Retinal pigment epithelial cell (primary cell): ENCODE measurements at regions not wholly inside any gene's neighbourhood (a gene's known extent, or its start where the extent isn't known, plus 50 kb on each side); places are given as distances from the start of the nearest gene placed in this dataset.

Experiments used
- DNase-seq: peaks from one replicate; pipeline ENCODE4 v3.0.0-alpha.2; 2010; ENCODE audit warnings: low read depth
- H3K4me3 ChIP-seq: 2 replicates; pipeline ENCODE4 v1.5.1; 2011; ENCODE audit warnings: mild to moderate bottlenecking, low read length, control low read depth, moderate library complexity
- CTCF ChIP-seq: conservative IDR thresholded peaks from 2 replicates; pipeline ENCODE4 v1.5.1; 2011; ENCODE audit warnings: low read depth, low read length, control low read depth, inconsistent platforms

DNA sequence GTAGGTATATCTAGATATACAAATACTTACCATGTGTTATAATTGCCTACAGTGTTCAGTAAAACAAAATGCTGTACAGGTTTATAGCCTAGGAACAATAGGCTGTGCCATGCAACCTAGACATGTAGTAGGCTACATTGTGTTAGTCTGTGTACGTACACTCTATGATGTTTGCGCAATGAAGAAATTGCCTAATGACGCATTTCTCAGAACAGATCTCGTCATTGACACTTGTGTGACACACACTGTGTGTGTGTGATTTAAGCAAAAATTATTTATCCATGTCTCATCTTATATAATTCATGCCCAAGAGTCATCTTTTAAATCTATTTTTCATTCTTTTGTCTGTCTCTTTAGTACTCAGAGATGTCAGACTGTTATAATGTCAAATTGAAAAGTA lies 1888.8 kb upstream of the PCDH20 start:
- no peak for TF ChIP-seq CTCF
- H3K4me3 ChIP-seq: no peak overlapping the region
- DNase-seq: no peak

DNA sequence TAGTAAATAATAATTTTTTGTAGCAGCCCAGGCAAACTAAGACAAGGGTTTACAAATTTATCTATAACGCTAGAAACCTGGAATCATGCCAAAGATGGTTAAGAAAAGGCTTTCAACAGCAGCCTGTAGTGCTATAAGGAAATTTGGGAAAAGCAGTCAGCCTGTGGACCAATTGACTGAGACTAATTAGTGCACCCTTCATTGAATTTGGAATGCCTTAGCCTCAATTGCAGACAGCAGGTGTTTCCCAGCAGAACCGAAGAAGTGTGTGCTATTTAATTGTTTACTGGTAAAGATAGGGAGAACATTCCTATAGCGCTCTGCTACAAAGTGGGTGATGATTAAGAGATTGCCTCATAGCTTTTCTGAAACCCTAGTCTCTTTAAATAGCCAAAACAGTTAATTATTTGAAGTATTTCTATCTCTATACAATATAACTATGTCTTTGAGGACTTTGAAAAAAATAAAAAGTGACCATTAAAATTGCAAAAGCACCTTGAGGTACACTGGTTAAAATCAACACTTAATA lies 1884.3 kb upstream of the PCDH20 start:
- no peak overlapping the region for H3K4me3 ChIP-seq
- no peak for TF ChIP-seq CTCF
- DNase-seq: no peak

- no peak overlapping the region for H3K4me3 ChIP-seq
- TF ChIP-seq CTCF: no peak
- DNase-seq: no peak
Measured at GRCh38 chr13:63297163-63297562, 1881.5 kb upstream of the PCDH20 start.

GRCh38 chr13:63291701-63292100 lies 1876.1 kb upstream of the PCDH20 start:
- TF ChIP-seq CTCF: no peak
- DNase-seq: no peak
- no peak overlapping the region for H3K4me3 ChIP-seq

DNA sequence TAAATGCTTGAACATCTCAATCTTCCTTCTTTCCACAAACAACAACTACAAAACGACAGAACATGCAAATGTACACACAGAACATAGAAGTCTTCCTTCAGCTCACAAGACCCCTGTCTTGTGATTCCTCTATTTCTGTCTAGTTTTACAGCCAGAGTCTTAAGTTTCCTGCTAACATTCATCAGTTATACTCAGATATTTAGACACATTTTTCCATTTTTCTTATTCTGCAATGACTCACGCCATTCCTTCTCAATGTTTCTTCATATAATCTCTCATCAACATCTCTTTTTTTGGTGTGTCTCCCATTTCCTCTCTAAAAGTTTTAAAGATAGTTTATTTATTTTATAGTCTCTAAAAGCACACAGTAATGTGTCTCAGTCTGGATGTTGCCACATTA lies 1872.9 kb upstream of the PCDH20 start:
- no peak for TF ChIP-seq CTCF
- DNase-seq: no peak
- no peak overlapping the region for H3K4me3 ChIP-seq

DNA sequence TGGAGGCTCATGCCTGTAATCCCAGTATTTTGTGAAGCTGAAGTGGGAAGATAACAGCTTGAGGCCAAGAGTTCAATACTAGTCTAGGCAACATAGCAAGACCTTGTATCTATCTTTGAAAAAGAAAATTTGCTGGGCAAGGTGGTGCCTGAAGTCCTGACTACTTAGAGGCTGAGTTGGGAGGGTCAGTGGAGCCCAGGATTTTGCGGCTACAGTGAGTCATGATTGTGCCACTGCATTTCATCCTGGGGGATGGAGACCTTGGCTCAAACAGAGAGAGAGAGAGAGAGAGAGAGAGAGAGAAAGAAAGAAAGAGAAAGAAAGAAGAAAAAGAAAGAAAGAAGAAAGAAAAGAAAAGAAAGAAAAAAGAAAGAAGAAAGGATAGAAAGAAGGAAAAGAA lies 1872.3 kb upstream of the PCDH20 start:
- TF ChIP-seq CTCF: no peak
- no peak overlapping the region for H3K4me3 ChIP-seq
- DNase-seq: no peak

- no peak overlapping the region for H3K4me3 ChIP-seq
- no peak for TF ChIP-seq CTCF
- DNase-seq: no peak
Measured at GRCh38 chr13:63285426-63285825, 1869.8 kb upstream of the PCDH20 start.
